DMS79 (cell line): ENCODE measurements at regions not wholly inside any gene's neighbourhood (a gene's known extent, or its start where the extent isn't known, plus 50 kb on each side); places are given as distances from the start of the nearest gene placed in this dataset.
"Not testable (repeated sequence)": the region's sequence is repeated elsewhere in the genome, so short reads cannot be mapped to it uniquely, and the experiment has no call there.

ENCODE experiments used
- DNase-seq: peaks from one replicate; lab custom pipeline; 2025; lab: John Stamatoyannopoulos, UW

DNA sequence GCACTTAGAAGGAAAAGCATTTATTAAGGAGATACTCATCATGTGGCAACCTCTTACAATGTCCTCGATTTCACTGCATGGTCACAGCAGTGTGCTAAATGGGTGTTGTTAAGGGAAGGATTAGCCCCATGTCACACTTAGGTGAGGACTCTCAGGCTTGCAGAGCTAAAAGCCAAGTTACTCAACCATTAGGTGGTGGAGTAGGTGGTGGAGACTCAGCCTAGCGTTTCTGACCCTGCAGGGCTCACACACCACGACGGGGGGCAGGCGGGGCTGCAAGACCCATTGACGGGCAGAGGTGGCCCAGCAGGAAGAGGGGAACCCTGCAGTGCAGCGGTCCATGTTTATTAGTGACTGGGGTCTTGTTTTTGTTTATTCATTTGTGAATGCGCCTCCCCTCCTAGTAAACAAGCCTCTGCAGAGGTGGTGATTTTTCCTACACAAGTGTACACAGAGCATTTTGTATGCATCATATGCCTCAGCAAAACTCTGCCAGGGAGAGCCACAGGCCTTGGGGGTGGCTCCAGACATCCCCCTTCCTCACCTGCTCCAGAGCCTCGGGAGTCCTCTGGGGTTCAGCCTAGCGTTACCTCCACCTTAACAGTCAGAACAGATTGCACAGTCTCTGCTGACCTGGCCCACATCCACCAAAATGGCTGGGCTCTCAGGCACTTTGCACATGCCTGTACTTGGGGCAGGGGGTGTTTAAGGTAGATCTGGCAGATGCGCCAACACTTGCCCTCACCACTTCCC is 216.7 kb downstream of the C16orf95 start:
- peak; percentile 9 for DNase-seq

DNA sequence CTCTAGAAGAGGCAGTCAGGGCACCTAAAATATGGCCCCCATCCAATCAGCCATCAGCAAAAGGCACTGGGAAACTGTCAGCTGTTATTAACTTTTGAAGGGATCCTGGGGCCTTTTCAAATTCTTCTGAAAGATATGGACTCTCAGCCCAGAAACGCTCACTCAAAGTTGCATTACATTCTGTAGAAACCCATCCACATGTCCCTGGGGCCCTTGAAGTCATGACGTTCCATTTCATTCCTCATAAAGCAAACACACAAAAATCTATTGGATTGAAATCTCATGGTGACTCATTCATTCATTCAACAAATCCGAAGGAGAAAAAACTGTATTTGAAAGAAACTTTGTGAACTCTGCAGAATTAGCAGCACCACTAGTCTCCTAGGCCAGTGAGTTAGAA is 215.3 kb downstream of the C16orf95 start:
- DNase-seq, result no peak

DNA sequence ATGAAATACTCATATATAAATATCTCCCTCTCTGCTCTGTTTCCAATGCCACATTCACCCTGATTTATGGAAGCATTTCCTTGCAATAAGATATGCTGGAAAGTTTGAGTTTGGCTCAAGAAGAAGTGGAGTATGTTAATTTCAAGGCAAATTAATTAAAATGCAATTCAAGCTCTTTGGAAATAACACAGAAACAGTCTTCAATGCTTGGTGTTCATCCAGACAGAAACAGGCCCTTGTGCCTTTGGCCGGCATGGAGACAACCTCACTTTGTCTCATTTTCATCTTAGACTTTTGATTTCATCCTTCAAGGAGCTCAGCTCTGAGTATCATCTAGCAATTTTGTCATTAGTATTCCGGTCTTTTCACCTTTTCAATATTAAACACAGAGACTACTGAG is 210.0 kb downstream of the C16orf95 start:
- DNase-seq, result no peak

DNA sequence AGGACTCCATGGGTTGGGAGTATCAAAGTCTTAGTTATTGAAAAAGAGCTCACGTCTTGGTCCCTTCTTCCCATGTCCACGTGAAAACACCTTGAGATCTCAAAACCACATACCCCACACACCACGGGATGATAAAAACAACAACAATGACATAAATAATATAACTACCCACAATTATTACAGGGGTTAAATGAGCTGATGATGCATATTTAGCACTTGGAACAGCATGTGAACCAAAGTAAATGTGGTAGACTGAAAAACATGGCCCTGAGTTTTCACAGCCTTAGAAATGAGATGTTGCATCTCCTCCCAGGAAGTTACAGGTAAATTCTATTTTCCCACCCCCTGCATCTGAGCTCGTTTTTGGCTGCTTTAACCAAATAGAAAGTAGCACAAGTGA is 208.9 kb downstream of the C16orf95 start:
- no peak for DNase-seq

DNA sequence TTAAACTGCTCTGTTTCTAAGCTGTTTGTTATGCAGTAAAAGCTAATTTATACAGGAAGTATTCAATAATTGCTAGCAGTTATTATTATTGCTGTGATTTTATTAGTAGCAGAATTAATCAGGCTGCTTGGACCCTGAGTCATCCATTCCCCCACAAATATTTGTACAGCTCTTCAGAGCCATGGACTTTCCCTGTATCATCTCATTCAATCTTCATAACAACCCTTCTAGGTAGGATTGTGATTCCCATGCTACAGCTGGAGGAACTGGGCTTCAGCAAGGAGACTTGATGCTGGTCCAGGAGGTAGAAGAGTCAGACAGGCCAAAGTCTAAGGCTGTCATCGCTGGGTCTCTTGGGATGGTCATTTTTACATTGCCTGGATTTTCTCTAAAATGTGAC is 208.3 kb downstream of the C16orf95 start:
- DNase-seq, result no peak

DNA sequence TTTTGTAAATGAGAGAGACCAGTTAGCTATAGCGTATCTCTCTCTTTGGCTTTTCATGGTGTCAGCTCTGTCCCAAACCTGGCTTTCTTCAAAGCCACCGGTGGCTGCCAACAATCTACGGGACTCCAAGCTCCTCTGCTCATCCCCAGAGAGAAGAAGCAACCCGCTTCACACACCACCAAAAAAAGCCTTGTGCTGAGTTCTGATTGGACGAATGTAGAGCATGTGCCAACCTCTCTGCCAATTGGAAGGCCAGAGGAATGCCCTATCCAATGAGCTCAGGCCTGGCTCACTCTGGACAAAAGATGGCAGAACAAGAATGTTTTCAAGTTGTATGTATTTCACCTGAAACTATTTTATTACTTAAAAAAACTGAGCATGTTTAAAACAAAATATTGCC is 202.4 kb downstream of the C16orf95 start:
- DNase-seq, result no peak

DNA sequence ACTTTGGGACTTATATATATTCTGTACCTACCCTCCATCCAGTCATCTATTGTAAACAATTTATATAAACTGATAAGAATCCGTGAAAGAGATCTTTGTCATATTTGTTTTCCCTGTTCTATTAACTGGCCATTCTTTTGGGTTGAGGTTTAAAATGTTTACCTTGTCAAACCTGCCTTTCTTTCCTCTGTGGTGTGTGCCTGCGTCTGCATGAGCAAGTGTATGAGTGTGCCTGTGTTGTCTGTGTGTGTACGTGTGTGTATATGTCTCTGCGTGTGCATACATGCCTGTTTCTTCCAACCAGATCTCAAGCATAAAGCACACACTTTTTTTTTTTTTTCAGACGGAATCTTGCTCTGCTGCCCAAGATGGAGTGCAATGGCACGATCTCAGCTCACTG is 201.5 kb downstream of the C16orf95 start:
- no peak for DNase-seq

DNA sequence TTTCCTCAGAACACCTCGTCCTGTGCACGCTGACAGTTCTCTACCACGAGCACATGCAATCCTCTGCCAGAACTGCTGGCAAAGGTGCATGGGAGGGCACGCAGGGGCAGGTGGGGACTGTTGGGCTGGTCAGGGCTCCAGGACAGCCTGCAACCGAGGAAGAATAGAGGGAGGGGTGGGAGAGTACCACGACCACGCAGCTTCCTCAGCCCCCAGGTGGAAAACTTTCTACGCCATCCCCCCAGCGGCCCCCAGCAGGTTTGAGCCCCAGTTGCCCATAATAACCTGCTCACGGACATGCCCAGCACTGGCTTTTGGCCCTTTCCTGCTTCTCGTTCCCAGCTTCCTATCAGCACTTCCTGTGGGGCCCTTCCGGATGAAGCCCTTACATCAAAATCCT is 199.3 kb downstream of the C16orf95 start:
- DNase-seq, result no peak

DNA sequence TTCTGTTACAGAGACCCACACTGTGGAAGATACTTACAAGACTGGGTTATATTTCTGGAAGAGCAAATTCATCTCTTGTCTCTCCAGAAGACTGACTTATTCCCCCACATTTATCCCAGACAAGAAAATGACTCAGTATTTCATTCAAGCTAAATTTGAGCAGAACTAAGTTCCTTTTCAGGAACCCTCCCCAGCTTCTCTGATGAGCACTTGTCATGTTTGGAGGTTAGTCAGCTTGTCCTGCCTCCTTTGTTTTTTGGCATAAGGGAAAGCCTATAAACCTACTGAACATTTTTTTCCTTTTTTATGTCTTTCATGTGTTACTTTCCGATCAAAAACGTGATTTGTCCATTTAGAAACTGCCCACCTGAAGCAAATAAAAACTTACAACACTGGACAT is 198.0 kb downstream of the C16orf95 start:
- no peak for DNase-seq

DNA sequence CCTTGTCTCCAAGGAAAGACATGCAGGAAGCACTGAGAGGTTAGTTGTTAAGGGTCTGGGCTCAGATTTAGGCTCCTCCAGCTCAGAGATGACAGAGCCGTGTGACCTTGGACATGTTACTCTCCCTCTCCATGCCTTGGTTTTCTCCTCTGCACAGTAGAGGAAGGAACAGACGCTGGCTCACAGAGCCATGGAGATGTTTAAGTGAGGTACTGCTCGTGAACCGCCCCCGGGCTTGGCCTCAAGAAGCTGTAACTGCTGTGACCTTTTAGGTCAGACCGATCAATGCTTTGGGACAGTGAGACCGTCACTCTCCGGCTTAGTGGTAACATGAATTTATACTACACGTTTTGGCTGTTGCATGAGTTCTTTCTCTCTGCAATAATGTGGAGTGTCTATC is 197.4 kb downstream of the C16orf95 start:
- no peak for DNase-seq

DNA sequence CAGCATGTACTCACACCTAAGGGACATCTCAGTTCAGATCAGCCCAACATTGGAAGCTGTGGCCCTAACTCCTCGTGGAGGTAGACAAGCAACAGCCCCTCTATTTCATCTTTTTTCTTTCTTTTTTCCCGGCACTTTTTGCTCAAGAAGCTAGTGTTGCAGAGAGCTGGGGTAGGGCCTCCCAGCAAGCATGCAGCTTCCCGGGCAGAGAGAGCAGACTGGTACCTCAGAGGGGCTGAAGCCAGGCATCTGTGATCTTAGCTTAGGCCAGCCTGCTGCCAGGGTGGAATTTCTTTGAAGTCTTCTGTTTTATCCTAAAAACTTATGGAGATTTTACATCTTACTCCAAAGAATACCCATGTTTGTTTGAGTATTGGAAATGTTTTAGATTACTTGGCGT is 195.4 kb downstream of the C16orf95 start:
- no peak for DNase-seq

DNA sequence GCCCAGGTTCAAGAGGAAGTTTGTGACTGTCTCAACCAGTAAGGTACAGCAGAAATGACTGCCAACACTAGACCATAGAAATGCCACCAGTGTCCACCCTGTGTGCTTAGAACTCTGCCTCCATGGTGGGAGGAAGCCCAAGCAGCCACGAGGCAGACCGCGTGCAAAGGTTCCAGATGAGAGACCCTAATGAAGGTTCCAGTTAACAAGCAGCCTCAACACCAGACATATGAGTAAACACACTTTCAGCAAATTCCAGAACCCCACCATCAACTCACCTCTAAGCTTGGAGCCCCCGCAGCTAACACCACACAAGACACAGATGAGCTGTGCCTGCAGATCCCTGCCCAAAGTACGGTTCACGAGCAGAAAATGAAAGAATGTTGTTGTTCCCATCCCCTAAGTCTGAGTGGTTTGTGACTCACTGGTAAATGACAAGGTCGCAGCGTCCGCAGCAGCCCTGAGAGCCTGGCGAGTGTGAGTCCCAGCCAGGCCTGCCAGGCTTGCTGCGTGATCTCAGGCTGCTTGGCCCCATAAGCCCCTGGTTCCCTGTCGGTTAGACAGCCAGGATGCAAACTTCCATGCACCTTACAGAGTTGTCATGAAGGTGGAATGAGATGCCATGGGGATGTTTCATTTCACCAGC is 193.7 kb downstream of the C16orf95 start:
- DNase-seq, result no peak

DNA sequence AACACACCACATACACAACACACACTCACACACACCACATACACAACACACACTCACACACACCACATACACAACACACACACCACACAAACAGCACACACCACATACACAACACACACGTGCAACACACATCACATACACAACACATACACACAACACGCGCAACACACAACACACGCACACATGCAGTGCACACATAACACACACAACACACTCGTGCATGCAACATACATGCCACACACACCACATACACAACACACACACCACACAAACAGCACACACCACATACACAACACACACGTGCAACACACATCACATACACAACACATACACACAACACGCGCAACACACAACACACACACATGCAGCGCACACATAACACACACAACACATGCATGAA is 192.8 kb downstream of the C16orf95 start:
- not testable (repeated sequence) for DNase-seq

DNA sequence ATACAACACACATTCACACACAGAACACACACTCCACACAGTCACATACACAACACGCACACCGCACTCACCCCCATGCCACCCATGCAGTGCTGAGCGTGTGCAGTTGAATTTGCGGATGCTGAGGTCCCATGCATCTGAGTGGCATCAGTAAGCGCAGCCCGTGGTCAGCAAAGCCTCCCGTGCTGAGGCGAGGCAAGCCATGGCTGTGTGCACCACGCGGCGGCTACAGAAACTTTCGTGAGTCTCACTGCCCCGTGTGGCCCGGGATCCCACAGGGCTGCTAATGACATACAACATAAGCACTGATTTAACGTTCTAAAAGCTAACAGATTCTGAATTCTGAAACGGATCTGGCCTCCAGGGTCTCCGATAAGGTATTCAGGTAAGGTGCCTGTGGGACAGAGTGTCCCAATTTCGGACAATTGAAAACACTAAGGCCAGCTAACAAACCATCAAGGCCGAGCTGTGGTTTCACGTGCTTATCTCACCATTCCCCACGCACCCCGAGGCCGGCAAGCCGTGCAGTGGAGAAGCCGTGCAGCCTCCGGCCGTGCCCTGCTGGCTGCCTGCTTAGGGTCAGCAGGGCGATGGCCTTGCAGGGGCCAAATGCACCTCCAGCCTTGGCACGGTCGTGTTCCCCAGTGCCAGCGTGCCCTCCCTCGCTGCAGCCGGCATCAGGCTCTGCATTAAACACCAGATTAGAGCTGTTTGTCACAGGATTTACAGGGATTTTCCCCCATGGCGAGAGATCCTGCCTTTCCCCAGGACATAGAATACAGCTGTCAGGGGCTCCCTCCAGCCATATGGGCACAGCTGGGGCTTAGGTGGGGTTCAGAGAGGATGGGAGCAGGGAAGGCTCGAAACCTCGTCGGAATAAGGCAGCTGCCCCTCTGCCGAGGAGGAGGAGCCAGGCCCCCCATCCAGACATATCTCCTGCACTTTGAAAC is 191.7 kb downstream of the C16orf95 start:
- no peak for DNase-seq

DNA sequence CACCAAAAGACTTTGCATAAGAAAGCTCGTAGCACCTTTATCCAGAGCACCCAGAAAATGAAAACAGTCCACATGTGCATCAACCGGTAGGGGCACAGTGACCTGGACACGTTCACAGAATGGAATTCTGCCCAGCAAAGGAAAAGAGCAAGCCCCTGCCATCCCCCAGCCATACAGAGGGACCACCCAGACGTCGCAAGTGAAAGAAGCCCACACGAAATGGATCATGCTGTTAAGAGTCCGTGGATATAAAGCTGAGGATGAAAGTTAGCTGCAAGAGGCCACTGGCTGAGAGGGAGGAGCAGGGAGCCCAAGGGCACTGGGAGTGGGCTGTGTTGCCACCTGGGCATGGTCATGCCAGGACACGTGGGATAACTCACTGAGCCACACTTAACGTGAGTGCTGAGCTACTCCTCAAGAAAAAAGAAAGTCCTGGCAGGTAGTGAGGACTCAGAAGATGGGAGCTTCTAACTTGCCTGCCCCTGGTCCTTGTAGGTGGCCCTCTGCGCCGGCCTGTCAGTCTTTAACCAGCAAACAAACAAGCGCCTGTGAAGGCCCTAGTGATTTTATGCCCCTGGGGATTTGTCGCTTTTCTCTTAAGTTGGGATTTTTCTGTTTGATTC is 190.7 kb downstream of the C16orf95 start:
- no peak for DNase-seq

DNA sequence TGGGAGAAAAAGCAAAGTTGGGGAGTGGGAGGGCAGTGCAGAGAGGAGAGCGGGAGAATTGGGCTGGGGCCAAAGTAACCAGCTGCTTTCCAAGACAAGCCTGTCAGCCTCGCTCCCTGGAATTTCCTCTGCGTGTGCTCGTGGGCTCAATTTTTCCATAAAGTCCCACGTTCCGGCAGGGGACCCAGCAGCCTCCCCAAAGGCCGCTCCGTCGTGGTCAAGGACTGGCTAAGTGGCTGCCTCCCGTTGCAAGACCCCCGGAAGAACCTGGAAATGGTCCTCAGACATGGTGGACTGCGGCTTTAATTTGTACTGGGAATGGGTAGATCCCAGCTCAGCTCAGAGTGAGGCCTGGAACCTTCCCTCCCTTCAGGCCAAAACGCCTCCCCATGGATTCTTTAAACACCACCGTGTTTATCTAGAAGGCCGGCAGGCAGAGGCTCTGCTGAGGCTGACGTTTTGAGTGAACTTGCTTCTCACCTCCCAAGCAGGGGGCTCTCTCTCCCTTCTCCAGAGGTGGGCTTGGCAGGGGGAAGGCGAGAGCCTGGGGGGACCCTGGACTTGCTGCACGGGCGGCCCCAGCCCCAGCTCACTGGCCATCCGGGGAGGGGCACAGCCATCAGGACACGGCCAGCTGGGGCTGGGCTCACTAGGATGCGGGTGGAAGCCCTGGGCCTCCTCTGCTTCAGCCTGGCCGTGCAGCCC is 190.0 kb downstream of the C16orf95 start:
- no peak for DNase-seq

DNA sequence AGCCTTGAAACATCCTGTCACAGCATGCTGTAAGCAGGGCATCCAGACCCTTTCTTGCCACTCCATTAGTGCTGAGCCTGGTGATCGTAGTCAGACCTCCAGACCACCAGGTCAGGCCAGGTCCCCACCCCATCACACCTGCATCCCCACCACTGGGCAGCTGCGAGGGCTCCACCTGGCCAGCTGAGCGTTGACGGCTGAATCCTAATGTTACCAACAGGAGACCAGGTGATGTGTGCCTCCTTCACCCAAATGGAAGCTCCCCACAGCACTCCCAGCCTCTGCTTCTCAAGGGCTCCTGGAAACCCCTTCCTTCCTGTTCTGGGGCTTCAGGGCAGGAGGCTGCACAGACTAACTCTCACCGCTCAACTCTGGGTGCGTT is 189.4 kb downstream of the C16orf95 start:
- DNase-seq, result no peak

DNA sequence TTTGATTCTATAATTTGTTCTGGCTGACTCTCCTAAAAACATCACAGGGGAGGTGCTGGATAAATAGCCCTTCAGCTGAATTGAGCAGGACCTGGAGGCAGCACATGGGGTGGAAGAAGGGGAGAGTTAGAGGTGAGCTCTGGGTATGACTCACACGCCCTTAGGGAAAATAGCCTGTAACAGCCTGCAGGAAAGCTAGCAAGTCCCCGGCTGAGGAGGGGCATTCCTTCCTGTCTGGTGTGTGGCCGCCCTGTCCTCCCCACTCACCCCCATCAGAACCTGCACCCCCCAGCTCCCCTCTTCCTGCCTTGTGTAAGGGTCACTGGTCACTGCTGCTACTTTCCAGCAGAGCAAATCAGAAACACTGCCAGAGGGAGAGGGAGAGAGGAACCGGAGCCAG is 187.4 kb downstream of the C16orf95 start:
- DNase-seq, result no peak

DNA sequence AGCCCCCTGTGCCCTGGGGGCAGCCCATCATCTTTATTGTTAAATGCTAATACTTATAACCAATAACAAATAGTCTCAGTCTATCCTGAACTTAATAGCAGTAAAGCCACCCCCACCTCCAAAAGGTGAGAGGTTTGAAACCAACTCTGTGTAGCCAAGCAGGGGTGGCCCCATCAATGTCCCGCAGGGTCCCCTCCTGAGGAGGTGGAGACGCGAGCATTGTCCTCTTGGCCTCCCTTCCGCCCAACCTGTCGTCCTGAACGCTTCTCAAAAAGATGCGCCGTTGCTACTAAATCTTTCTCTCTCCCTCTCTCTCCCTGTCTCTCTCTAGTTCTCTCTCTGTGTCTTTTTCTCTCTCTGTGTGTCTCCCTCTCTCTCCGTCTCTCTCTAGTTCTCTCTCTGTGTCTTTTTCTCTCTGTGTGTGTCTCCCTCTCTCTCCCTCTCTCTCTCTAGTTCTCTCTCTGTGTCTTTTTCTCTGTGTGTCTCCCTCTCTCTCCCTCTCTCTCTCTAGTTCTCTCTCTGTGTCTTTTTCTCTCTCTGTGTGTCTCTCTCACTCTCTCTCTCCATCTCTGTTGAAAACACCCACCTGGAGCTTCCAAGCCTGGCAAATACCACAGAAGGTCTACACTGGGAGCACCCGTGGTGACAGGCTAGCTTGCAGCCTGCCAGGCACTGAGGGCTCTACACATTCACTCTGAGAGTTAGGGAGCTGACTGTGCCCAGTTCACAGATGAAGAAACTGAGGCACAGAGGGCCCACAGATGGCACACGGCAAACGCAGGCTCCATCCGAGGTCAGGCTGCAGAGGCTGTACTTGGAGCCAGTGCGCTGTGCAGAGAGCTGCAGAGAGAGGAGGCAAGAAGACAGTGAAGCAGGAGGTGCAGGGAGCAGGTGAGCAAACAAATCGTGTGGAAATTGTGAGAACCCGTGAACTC is 185.9 kb downstream of the C16orf95 start:
- no peak for DNase-seq

DNA sequence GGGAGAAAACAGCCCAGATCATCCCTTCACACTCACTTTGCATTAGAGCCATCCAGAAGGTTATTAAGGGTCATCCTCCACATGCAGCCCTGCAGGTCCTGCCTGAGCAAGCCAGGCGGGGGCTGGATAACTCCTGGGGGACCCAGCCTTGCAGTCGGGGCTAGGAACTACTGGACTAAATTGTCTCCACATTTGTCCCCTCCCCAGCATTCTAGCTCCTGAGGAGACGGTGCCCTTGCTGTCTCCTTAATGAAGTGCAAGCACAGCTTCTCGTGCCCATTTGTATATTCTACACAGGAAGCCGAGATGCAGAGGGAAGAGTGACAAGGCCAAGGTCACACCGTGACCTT is 185.2 kb downstream of the C16orf95 start:
- DNase-seq, result no peak
